ENCODE measurements at regions not wholly inside any gene's neighbourhood (a gene's known extent, or its start where the extent isn't known, plus 50 kb on each side); places are given as distances from the start of the nearest gene placed in this dataset.

- TF ChIP-seq GATA1 (IDR thresholded peaks at IDR 0.05; ENCODE audit: low read depth, low read length) (no peak), POLR2A (IDR thresholded peaks at IDR 0.05; ENCODE audit: low read length) (no peak)
These were observed 838.1 kb upstream of the AGA start for GRCh38 chr4:178280362-178280761.

Data from erythroblast (primary cell).